ENCODE measurements at regions not wholly inside any gene's neighbourhood (a gene's known extent, or its start where the extent isn't known, plus 50 kb on each side); places are given as distances from the start of the nearest gene placed in this dataset.

DNA sequence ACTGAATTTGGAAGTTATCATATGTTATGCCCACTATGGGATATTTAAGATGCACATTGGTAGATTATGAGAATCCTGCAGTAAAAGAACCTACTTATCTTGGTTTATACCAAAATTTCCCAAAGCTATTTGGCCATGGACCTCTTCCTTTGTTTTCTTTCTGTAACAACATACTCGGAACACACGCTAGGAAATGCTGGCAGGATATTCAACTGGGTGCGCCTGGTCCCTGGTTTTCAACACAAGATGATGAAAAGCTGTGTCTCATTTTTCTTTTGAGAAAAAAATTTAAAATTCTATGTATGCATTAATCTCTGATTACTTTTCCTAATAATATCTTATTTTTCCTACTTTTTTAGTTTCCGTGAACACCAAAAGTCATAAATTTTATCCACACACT is 128.5 kb upstream of the NRP1 start (continued):
- TF ChIP-seq RAD21 (IDR thresholded peaks at IDR 0.05 in 1 of 2, conservative IDR thresholded peaks at IDR 0.05 in 1 of 2; ENCODE audit: low read depth in 2 of 2, low read length in 2 of 2): no peak
- TF ChIP-seq JUN (IDR thresholded peaks at IDR 0.05; ENCODE audit: low read depth, low read length): no peak
- TF ChIP-seq KDM4A (IDR thresholded peaks at IDR 0.05; ENCODE audit: low read depth, low read length, severe bottlenecking): no peak

All from H1 (cell line).